DOHH2 (cell line): ENCODE measurements at regions not wholly inside any gene's neighbourhood (a gene's known extent, or its start where the extent isn't known, plus 50 kb on each side); places are given as distances from the start of the nearest gene placed in this dataset.

Source experiments
- EZH2phosphoT487 ChIP-seq: fragments of 200-600 bp; sonication (generic); IDR thresholded peaks from 2 replicates; pipeline ENCODE4 v1.6.1; 2017; ENCODE audit warnings: borderline replicate concordance, mild to moderate bottlenecking, antibody characterized with exemption, low read length, moderate library complexity, mixed read lengths
- TF ChIP-seq, protein P1 (sequence below): fragments of 200-600 bp; sonication (generic); IDR thresholded peaks from one replicate; pipeline ENCODE4 v1.5.1; 2014; ENCODE audit warnings: antibody characterized with exemption, mild to moderate bottlenecking, low read depth, low read length; ENCODE audit not compliant: poor library complexity, severe bottlenecking

DNA sequence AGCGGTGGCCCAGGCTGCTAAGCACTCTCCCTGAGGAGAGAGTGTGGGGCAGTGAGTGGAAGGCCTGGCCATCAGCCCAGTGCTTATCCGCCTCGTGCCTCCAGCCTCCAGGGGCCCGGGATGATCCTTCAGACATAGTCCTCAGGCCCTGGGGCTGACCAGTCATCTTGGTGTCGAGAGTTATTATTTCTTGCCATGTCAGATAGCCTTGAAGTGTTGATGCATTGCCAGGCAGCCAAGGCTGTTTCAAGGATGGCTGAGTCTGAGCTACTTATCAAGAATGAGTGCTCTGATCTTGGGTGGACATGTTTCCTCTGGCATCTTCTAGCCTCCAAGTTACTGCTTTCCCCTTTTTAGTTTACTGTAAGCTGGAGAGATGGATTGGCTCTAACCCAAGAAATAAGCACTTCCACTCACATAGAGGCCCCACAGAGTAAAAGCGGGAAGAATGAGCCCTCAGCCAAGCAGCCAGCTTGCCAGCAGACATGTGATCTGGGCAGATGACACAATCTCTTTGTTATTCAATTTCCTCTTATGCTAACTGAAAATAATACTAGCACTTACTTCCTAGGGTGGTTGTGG lies 136.5 kb upstream of the NAMPT start:
- TF ChIP-seq EZH2phosphoT487 = no peak
- TF ChIP-seq, protein P1, sequence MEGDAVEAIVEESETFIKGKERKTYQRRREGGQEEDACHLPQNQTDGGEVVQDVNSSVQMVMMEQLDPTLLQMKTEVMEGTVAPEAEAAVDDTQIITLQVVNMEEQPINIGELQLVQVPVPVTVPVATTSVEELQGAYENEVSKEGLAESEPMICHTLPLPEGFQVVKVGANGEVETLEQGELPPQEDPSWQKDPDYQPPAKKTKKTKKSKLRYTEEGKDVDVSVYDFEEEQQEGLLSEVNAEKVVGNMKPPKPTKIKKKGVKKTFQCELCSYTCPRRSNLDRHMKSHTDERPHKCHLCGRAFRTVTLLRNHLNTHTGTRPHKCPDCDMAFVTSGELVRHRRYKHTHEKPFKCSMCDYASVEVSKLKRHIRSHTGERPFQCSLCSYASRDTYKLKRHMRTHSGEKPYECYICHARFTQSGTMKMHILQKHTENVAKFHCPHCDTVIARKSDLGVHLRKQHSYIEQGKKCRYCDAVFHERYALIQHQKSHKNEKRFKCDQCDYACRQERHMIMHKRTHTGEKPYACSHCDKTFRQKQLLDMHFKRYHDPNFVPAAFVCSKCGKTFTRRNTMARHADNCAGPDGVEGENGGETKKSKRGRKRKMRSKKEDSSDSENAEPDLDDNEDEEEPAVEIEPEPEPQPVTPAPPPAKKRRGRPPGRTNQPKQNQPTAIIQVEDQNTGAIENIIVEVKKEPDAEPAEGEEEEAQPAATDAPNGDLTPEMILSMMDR = no peak
